ENCODE measurements at regions not wholly inside any gene's neighbourhood (a gene's known extent, or its start where the extent isn't known, plus 50 kb on each side); places are given as distances from the start of the nearest gene placed in this dataset.

- TF ChIP-seq CTCF (IDR thresholded peaks at IDR 0.05) (no peak), POLR2AphosphoS5 (IDR thresholded peaks at IDR 0.05) (peak in 3 of 4 donors; percentile 62 to 77 (median 70)), POLR2A (IDR thresholded peaks at IDR 0.05) (no peak)
Measured at GRCh38 chr9:118459913-118460312, 755.7 kb downstream of the TLR4 start.
